ENCODE measurements at regions not wholly inside any gene's neighbourhood (a gene's known extent, or its start where the extent isn't known, plus 50 kb on each side); places are given as distances from the start of the nearest gene placed in this dataset.

GRCh38 chr2:107448160-107448559, 378.5 kb upstream of the RGPD4 start:
- Mint-ChIP-seq H3K4me3 (ENCODE audit: unreplicated experiment) (no peak overlapping the region), H3K36me3 (ENCODE audit: insufficient read depth, unreplicated experiment) (no peaks in the 10 kb centered on the region), H3K27me3 (ENCODE audit: insufficient read depth, unreplicated experiment) (peaks cover 5% of the 10 kb centered on the region), H3K9me3 (ENCODE audit: unreplicated experiment) (no peaks in the 10 kb centered on the region), H3K27ac (ENCODE audit: unreplicated experiment) (no peak overlapping the region), H3K4me1 (ENCODE audit: low read depth, unreplicated experiment) (no peaks in the 10 kb centered on the region)
- Histone ChIP-seq H3K36me3 (ENCODE audit: control insufficient read depth, insufficient read depth, low read length) (no peaks in the 10 kb centered on the region), H3K9me3 (no peaks in the 10 kb centered on the region), H3K4me1 (no peaks in the 10 kb centered on the region), H3K4me3 (ENCODE audit: low read depth, low read length) (no peak overlapping the region), H3K27me3 (replicated peaks; ENCODE audit: control insufficient read depth, insufficient read depth, low read length) (no peaks in the 10 kb centered on the region)
- POLR2A ChIA-PET, result no interaction called here
- no peak for TF ChIP-seq CTCF (IDR thresholded peaks at IDR 0.05; ENCODE audit: insufficient read depth in 1 of 2, low read depth in 1 of 2, low read length in 1 of 2, severe bottlenecking in 1 of 2, unreplicated experiment in 1 of 2)
- CTCF ChIA-PET, result no interaction called here
- BruUV-seq (replicated peaks), result no TSS peak
- no peak for DNase-seq
- intact Hi-C loops (cut with micrococcal nuclease; ENCODE audit: unreplicated experiment), result no loop called here

GRCh38 chr2:107461301-107461700, 365.4 kb upstream of the RGPD4 start:
- no peaks in the 10 kb centered on the region for H3K9me3 ChIP-seq
- intact Hi-C loops (cut with micrococcal nuclease; ENCODE audit: unreplicated experiment), result no loop called here
- no peak for TF ChIP-seq CTCF (IDR thresholded peaks at IDR 0.05; ENCODE audit: insufficient read depth in 1 of 2, low read depth in 1 of 2, low read length in 1 of 2, severe bottlenecking in 1 of 2, unreplicated experiment in 1 of 2)
- peaks cover 5% of the 10 kb centered on the region for H3K36me3 Mint-ChIP-seq (ENCODE audit: insufficient read depth, unreplicated experiment)
- POLR2A ChIA-PET, result no interaction called here
- no peak overlapping the region for H3K4me3 Mint-ChIP-seq (ENCODE audit: unreplicated experiment)
- no peaks in the 10 kb centered on the region for H3K9me3 Mint-ChIP-seq (ENCODE audit: unreplicated experiment)
- CTCF ChIA-PET, result no interaction called here
- no peaks in the 10 kb centered on the region for H3K4me1 Mint-ChIP-seq (ENCODE audit: low read depth, unreplicated experiment)
- BruUV-seq (replicated peaks), result no TSS peak
- no peaks in the 10 kb centered on the region for H3K27me3 ChIP-seq (replicated peaks; ENCODE audit: control insufficient read depth, insufficient read depth, low read length)
- DNase-seq, result no peak
- no peak overlapping the region for H3K27ac Mint-ChIP-seq (ENCODE audit: unreplicated experiment)
- no peaks in the 10 kb centered on the region for H3K36me3 ChIP-seq (ENCODE audit: control insufficient read depth, insufficient read depth, low read length)
- no peak overlapping the region for H3K4me3 ChIP-seq (ENCODE audit: low read depth, low read length)
- H3K4me1 ChIP-seq, result no peaks in the 10 kb centered on the region
- no peaks in the 10 kb centered on the region for H3K27me3 Mint-ChIP-seq (ENCODE audit: insufficient read depth, unreplicated experiment)

- Mint-ChIP-seq H3K4me3 (ENCODE audit: unreplicated experiment) (no peak overlapping the region), H3K27me3 (ENCODE audit: insufficient read depth, unreplicated experiment) (no peaks in the 10 kb centered on the region), H3K9me3 (ENCODE audit: unreplicated experiment) (no peaks in the 10 kb centered on the region), H3K27ac (ENCODE audit: unreplicated experiment) (no peak overlapping the region), H3K4me1 (ENCODE audit: low read depth, unreplicated experiment) (no peaks in the 10 kb centered on the region), H3K36me3 (ENCODE audit: insufficient read depth, unreplicated experiment) (peaks cover 5% of the 10 kb centered on the region)
- Histone ChIP-seq H3K36me3 (ENCODE audit: control insufficient read depth, insufficient read depth, low read length) (no peaks in the 10 kb centered on the region), H3K4me3 (ENCODE audit: low read depth, low read length) (no peak overlapping the region), H3K4me1 (no peaks in the 10 kb centered on the region), H3K9me3 (no peaks in the 10 kb centered on the region), H3K27me3 (replicated peaks; ENCODE audit: control insufficient read depth, insufficient read depth, low read length) (no peaks in the 10 kb centered on the region)
- BruUV-seq (replicated peaks), result no TSS peak
- no peak for TF ChIP-seq CTCF (IDR thresholded peaks at IDR 0.05; ENCODE audit: insufficient read depth in 1 of 2, low read depth in 1 of 2, low read length in 1 of 2, severe bottlenecking in 1 of 2, unreplicated experiment in 1 of 2)
- POLR2A ChIA-PET, result no interaction called here
- CTCF ChIA-PET, result no interaction called here
- intact Hi-C loops (cut with micrococcal nuclease; ENCODE audit: unreplicated experiment), result no loop called here
- no peak for DNase-seq
These were observed 364.5 kb upstream of the RGPD4 start for GRCh38 chr2:107462181-107462580.
